ENCODE measurements at regions not wholly inside any gene's neighbourhood (a gene's known extent, or its start where the extent isn't known, plus 50 kb on each side); places are given as distances from the start of the nearest gene placed in this dataset.
A peak's percentile ranks its signal among the peaks of the same experiment; 100 is the strongest.

GRCh38 chr5:61652916-61653315 is 320.9 kb downstream of the ZSWIM6 start:
- no peak for DNase-seq (ENCODE audit: low read depth in 2 of 2)

- no peak for DNase-seq (ENCODE audit: low read depth in 2 of 2)
These were observed 321.9 kb downstream of the ZSWIM6 start for GRCh38 chr5:61653807-61654580.

GRCh38 chr5:61654876-61655275 is 322.8 kb downstream of the ZSWIM6 start:
- DNase-seq (ENCODE audit: low read depth in 2 of 2): no peak

- no peak for DNase-seq (ENCODE audit: low read depth in 2 of 2)
These were observed 325.0 kb downstream of the ZSWIM6 start for GRCh38 chr5:61657010-61657409.

GRCh38 chr5:61657686-61658085 is 325.6 kb downstream of the ZSWIM6 start:
- DNase-seq (ENCODE audit: low read depth in 2 of 2): no peak

- DNase-seq (ENCODE audit: low read depth in 2 of 2): peak; percentile 71 to 82
These were observed 326.5 kb downstream of the ZSWIM6 start for GRCh38 chr5:61658592-61659008.

GRCh38 chr5:61659221-61659696 is 327.2 kb downstream of the ZSWIM6 start:
- DNase-seq (ENCODE audit: low read depth in 2 of 2): no peak

GRCh38 chr5:61662670-61663069 is 330.6 kb downstream of the ZSWIM6 start:
- no peak for DNase-seq (ENCODE audit: low read depth in 2 of 2)

- DNase-seq (ENCODE audit: low read depth in 2 of 2): no peak
These were observed 334.1 kb downstream of the ZSWIM6 start for GRCh38 chr5:61666064-61666621.

GRCh38 chr5:61667525-61668218 is 335.6 kb downstream of the ZSWIM6 start:
- DNase-seq (ENCODE audit: low read depth in 2 of 2): no peak

- DNase-seq (ENCODE audit: low read depth in 2 of 2): no peak
These were observed 337.5 kb downstream of the ZSWIM6 start for GRCh38 chr5:61669531-61669930.

GRCh38 chr5:61670941-61671340 is 338.9 kb downstream of the ZSWIM6 start:
- DNase-seq (ENCODE audit: low read depth in 2 of 2): no peak

- DNase-seq (ENCODE audit: low read depth in 2 of 2): peak; percentile 9 to 64
These were observed 341.1 kb downstream of the ZSWIM6 start for GRCh38 chr5:61673007-61673735.

- DNase-seq (ENCODE audit: low read depth in 2 of 2): no peak
These were observed 342.3 kb downstream of the ZSWIM6 start for GRCh38 chr5:61674378-61674777.

- DNase-seq (ENCODE audit: low read depth in 2 of 2): no peak
These were observed 343.1 kb downstream of the ZSWIM6 start for GRCh38 chr5:61675015-61675692.

- DNase-seq (ENCODE audit: low read depth in 2 of 2): no peak
These were observed 345.2 kb downstream of the ZSWIM6 start for GRCh38 chr5:61677220-61677619.

GRCh38 chr5:61678966-61679365 is 346.9 kb downstream of the ZSWIM6 start:
- no peak for DNase-seq (ENCODE audit: low read depth in 2 of 2)

GRCh38 chr5:61679562-61679961 is 347.5 kb downstream of the ZSWIM6 start:
- no peak for DNase-seq (ENCODE audit: low read depth in 2 of 2)

GRCh38 chr5:61680247-61680646 is 348.2 kb downstream of the ZSWIM6 start:
- DNase-seq (ENCODE audit: low read depth in 2 of 2): no peak

- DNase-seq (ENCODE audit: low read depth in 2 of 2): no peak
These were observed 351.1 kb downstream of the ZSWIM6 start for GRCh38 chr5:61683148-61683547.

- DNase-seq (ENCODE audit: low read depth in 2 of 2): no peak
These were observed 351.9 kb downstream of the ZSWIM6 start for GRCh38 chr5:61683926-61684325.
